ENCODE measurements at regions not wholly inside any gene's neighbourhood (a gene's known extent, or its start where the extent isn't known, plus 50 kb on each side); places are given as distances from the start of the nearest gene placed in this dataset.
"Not testable (repeated sequence)": the region's sequence is repeated elsewhere in the genome, so short reads cannot be mapped to it uniquely, and the experiment has no call there.

DNA sequence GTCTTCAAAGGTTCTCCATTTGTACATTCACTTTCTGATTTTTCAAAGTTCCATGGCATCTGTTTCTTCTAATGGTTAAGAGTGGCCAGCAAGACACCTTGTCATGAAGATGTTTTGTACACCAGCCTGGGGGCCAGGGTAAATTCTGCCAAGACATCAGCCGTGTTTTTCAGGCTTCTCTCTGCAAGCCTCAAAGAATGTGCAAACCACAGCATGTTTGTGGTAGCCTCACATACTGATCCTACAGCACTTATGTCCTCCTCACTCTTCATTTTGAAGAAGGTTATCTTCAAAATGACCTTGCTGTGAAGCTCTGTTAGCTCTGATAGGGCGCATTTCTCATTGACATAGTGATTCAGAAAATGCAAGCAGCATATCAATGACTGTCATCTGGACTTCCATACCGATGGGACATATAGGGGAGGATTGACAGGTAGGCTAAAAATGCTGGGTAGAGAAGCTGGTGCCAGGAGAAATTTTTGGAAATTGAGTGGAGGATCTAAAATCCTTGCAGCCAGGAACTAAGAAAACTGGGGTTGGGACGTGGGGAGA is 59.3 kb upstream of the SPTLC3 start:
- no peak for DNase-seq (ENCODE audit: low read depth)

- DNase-seq (ENCODE audit: low read depth), result not testable (repeated sequence)
Measured at GRCh38 chr20:12954254-12954653, 54.5 kb upstream of the SPTLC3 start.

DNA sequence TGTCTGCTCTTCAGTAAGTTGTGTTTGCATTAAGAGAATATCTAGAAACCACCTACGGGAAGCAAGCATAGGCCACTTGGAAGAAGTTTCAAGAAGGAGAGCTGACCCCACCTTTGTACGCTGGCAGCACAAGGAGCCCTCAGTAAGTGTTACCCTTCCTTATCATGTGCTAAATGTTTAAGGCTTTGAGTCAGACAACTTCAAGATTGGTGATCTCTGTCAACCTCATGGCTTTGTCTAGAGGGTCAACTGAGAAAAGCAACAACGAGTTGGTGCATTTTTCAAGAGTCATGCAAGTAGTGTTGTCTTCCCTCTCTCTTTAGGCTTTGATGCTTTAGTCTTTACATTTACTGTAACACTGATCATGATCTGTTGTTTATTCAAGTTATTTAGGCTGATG is 53.2 kb upstream of the SPTLC3 start:
- DNase-seq (ENCODE audit: low read depth), result no peak

DNA sequence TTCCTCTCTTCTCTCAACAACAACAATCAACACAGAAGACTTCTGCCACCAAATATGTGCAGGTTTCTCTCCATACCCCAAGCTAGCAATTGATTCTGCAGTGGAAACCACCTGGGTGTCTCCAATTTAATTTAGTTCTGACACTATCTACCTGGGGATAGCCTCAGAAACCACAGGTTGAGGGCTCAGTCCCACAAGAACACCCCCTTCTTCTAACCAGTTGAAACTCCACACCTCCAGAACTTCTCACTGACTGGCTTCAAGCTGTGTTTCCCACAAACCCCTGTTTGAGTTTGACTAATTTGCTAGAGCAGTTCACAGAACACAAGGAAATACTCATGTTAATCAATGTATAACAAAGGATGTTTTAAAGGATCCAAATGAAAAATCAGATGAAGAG is 52.5 kb upstream of the SPTLC3 start:
- no peak for DNase-seq (ENCODE audit: low read depth)

- DNase-seq (ENCODE audit: low read depth), result no peak
Measured at GRCh38 chr20:12957968-12958367, 50.8 kb upstream of the SPTLC3 start.
